Sigmoid colon (tissue), 6 donors: ENCODE measurements at regions not wholly inside any gene's neighbourhood (a gene's known extent, or its start where the extent isn't known, plus 50 kb on each side); places are given as distances from the start of the nearest gene placed in this dataset.

Source experiments
- DNase-seq: peaks from one replicate; pipeline ENCODE4 v3.0.0-alpha.2; 2019
- H3K27ac ChIP-seq, 4 donors: fragments of 200-600 bp; sonication (generic); one replicate each; pipeline ENCODE4 v1.5.1; 2016 to 2019; ENCODE audit warnings: mild to moderate bottlenecking in 1 of 4
- H3K27me3 ChIP-seq, 3 donors: fragments of 200-600 bp; sonication (generic); one replicate each; pipeline ENCODE4 v1.5.1; 2019; ENCODE audit warnings: mild to moderate bottlenecking in 1 of 3
- H3K36me3 ChIP-seq, 4 donors: fragments of 200-600 bp; sonication (generic); one replicate each; pipeline ENCODE4 v1.5.1; 2016 to 2019
- H3K4me1 ChIP-seq, 4 donors: fragments of 200-600 bp; sonication (generic); one replicate each; pipeline ENCODE4 v1.5.1; 2017 to 2019
- H3K4me3 ChIP-seq, 4 donors: fragments of 200-600 bp; sonication (generic); one replicate each; pipeline ENCODE4 v1.5.1; 2017 to 2019; ENCODE audit warnings: mild to moderate bottlenecking in 2 of 4, moderate library complexity in 1 of 4
- H3K9me3 ChIP-seq, 4 donors: fragments of 200-600 bp in 3 of 4; sonication (generic) in 3 of 4; one replicate each; pipeline versions ENCODE4 v1.5.1 to v1.6.1; 2013 to 2019
- EP300 ChIP-seq, 4 donors: sonication (generic); formaldehyde crosslinking; IDR thresholded peaks; one replicate each; pipeline ENCODE4 v1.6.1; 2017; ENCODE audit warnings: antibody characterized with exemption in 4 of 4
- POLR2A ChIP-seq, 2 donors: fragments of 450-650 bp; IDR thresholded peaks; one replicate each; pipeline ENCODE4 v1.6.1; 2016; ENCODE audit warnings: antibody characterized with exemption in 2 of 2, mild to moderate bottlenecking in 2 of 2, moderate library complexity in 2 of 2
- POLR2AphosphoS5 ChIP-seq, 4 donors: sonication (generic); formaldehyde crosslinking; IDR thresholded peaks; one replicate each; pipeline ENCODE4 v1.6.1; 2017; ENCODE audit warnings: antibody characterized with exemption in 4 of 4
- WGBS, 2 donors: extraction: QIAGEN DNeasy Blood & Tissue Kit; methylation state at CpG; one replicate each; pipeline ENCODE4 v1.1.7; 2013; 5-methylcytosine and 5-hydroxymethylcytosine counted together
- intact Hi-C: fragments of 100-400 bp; cut with DNase I; formaldehyde crosslinking; loops from one replicate; pipeline ENCODE4 v1.15.1; 2023
- TF ChIP-seq, protein P1 (sequence below), 4 experiments: fragments of 450-650 bp in 3 of 4; fragments of 200-600 bp in 1 of 4; IDR thresholded peaks; one replicate each; pipeline ENCODE4 v1.5.1; 2016 to 2019; ENCODE audit warnings: antibody characterized with exemption in 4 of 4, mild to moderate bottlenecking in 3 of 4, moderate library complexity in 2 of 4
- donor health status: healthy with polysubstance abuse.
- donor health status: healthy.

DNA sequence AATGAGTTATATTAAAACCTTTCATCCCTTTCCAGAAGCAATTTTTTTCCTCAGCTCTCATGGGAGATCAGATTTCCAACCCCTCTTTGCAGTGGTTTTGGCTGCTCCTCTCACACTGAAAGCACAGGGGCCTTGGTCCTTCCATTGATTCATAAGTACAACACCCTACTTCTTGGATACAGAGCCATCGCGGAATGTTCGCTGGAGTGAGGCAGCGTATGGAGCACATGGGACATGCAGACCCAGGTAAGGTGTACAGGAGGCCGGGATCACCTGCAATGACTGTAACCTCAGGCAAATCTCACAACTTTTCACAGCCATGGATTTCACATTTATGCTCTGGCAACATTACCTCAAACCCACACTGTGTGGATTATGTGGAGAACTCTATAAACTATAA is 75.2 kb upstream of the HEY2 start:
- no peak overlapping the region for H3K4me3 ChIP-seq
- intact Hi-C loops: no loop called here
- TF ChIP-seq EP300 (IDR thresholded peaks at IDR 0.05) (no peak), POLR2A (IDR thresholded peaks at IDR 0.05) (no peak), POLR2AphosphoS5 (IDR thresholded peaks at IDR 0.05) (no peak)
- TF ChIP-seq, protein P1, sequence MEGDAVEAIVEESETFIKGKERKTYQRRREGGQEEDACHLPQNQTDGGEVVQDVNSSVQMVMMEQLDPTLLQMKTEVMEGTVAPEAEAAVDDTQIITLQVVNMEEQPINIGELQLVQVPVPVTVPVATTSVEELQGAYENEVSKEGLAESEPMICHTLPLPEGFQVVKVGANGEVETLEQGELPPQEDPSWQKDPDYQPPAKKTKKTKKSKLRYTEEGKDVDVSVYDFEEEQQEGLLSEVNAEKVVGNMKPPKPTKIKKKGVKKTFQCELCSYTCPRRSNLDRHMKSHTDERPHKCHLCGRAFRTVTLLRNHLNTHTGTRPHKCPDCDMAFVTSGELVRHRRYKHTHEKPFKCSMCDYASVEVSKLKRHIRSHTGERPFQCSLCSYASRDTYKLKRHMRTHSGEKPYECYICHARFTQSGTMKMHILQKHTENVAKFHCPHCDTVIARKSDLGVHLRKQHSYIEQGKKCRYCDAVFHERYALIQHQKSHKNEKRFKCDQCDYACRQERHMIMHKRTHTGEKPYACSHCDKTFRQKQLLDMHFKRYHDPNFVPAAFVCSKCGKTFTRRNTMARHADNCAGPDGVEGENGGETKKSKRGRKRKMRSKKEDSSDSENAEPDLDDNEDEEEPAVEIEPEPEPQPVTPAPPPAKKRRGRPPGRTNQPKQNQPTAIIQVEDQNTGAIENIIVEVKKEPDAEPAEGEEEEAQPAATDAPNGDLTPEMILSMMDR (IDR thresholded peaks at IDR 0.05): no peak
- peaks cover 0 to 14% (median 4%) of the 10 kb centered on the region in 4 donors for H3K4me1 ChIP-seq
- H3K27ac ChIP-seq: no peak overlapping the region
- H3K9me3 ChIP-seq: no peaks in the 10 kb centered on the region
- H3K36me3 ChIP-seq: no peaks in the 10 kb centered on the region
- H3K27me3 ChIP-seq: no peaks in the 10 kb centered on the region
- DNase-seq: no peak
- 89 to 94% methylated on average over 5 of the region's 5 CpGs for WGBS, 2 donors

DNA sequence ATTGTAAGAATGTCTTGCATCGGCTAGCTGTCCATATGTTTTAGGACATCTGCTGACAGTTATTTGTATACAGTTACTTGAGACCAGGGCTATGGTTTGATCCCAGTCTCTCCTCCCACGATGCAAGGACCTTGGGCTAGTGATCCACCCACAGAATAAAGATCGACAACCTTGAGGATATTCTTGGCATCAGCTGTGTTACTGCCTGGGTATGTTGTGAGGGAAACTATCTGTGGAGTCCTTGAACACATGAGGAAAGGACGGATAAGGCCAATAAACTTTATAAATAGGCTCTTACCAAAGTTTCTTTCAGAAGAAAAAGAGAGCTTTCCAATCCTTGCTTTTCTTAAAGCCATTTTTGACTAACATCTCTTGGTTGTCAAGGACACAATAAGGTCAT is 70.8 kb upstream of the HEY2 start:
- 46 to 59% methylated on average over 4 of the region's 4 CpGs for WGBS, 2 donors

DNA sequence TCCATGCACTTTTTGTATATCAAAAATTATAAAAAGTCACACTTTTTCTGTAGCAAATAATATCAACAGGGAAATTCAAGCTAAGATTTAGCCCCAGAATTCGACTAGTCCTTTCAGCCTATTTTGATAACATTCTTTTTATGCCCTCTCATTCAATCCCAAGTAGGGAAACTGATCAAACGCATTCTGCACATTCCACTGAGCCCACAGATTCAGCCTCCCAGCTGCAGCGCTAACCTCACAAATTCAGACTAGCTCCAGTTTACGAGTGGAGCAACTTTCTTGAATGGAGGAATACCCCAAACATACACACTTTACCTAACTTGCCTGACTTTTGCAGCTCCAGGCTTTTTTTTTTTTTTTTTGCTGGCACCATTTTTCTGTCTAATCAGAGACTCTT is 70.3 kb upstream of the HEY2 start:
- Histone ChIP-seq H3K4me1 (no peaks in the 10 kb centered on the region), H3K27me3 (no peaks in the 10 kb centered on the region), H3K27ac (no peak overlapping the region), H3K36me3 (no peaks in the 10 kb centered on the region), H3K9me3 (no peaks in the 10 kb centered on the region), H3K4me3 (no peak overlapping the region)
- intact Hi-C loops: no loop called here
- 63 to 73% methylated on average over 4 of the region's 4 CpGs for WGBS, 2 donors
- no peak for TF ChIP-seq POLR2AphosphoS5 (IDR thresholded peaks at IDR 0.05)
- TF ChIP-seq, protein P1 (IDR thresholded peaks at IDR 0.05): no peak
- no peak for TF ChIP-seq POLR2A (IDR thresholded peaks at IDR 0.05)
- TF ChIP-seq EP300 (IDR thresholded peaks at IDR 0.05): no peak
- DNase-seq: no peak

More for the DNA sequence above, 70.8 kb upstream of the HEY2 start:
- Histone ChIP-seq H3K9me3 (no peaks in the 10 kb centered on the region), H3K4me1 (no peaks in the 10 kb centered on the region), H3K27me3 (no peaks in the 10 kb centered on the region), H3K27ac (no peak overlapping the region), H3K4me3 (no peak overlapping the region), H3K36me3 (no peaks in the 10 kb centered on the region)
- TF ChIP-seq POLR2AphosphoS5 (IDR thresholded peaks at IDR 0.05) (no peak), EP300 (IDR thresholded peaks at IDR 0.05) (no peak), POLR2A (IDR thresholded peaks at IDR 0.05) (no peak)
- TF ChIP-seq, protein P1 (IDR thresholded peaks at IDR 0.05): no peak
- intact Hi-C loops: no loop called here
- DNase-seq: no peak

DNA sequence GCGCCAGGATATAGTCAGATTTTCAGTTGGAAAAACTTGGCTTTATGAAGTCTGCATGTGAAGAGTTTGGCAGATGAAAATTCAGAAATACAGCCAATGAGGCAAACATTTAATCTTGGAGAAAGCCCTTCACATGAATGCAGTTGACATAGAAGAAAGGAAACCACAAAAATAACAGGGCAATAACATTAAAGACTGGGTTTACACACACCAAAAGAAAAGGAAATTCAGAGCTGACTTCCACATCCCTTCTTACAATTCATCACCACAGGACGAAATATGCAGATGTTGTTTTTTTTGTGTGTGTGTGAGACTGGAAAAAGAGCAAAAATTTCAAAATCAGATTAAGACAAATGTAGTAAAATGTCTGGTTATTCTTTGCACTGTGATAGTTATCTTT is 69.8 kb upstream of the HEY2 start:
- Histone ChIP-seq H3K36me3 (no peaks in the 10 kb centered on the region), H3K4me3 (no peak overlapping the region), H3K27me3 (no peaks in the 10 kb centered on the region), H3K4me1 (no peaks in the 10 kb centered on the region), H3K27ac (no peak overlapping the region), H3K9me3 (no peaks in the 10 kb centered on the region)
- 55 to 76% methylated on average over 2 of the region's 2 CpGs for WGBS, 2 donors
- intact Hi-C loops: no loop called here
- TF ChIP-seq POLR2A (IDR thresholded peaks at IDR 0.05) (no peak), POLR2AphosphoS5 (IDR thresholded peaks at IDR 0.05) (no peak), EP300 (IDR thresholded peaks at IDR 0.05) (no peak)
- TF ChIP-seq, protein P1 (IDR thresholded peaks at IDR 0.05): no peak
- no peak for DNase-seq

DNA sequence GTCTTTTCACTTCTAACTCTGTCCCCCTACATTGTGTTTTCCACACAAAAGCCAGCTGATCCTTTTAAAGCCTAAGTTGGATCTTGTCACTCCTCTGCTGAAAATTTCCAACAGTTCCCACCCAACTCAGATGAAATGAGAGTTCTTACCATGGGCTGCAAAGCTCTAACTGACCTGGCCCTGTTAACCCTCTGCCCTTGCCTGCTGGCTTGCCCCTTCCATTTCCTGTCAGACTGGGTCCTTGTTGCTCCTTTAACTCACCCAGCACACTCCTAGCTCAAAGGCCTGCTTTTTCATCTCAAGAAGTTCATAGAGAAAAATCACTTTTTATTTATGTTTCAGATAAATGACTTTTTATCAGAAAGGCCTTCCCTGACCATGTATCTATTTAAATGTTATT is 66.5 kb upstream of the HEY2 start:
- TF ChIP-seq, protein P1 (IDR thresholded peaks at IDR 0.05): no peak
- TF ChIP-seq POLR2A (IDR thresholded peaks at IDR 0.05) (no peak), POLR2AphosphoS5 (IDR thresholded peaks at IDR 0.05) (no peak), EP300 (IDR thresholded peaks at IDR 0.05) (no peak)
- H3K27me3 ChIP-seq: no peaks in the 10 kb centered on the region
- H3K36me3 ChIP-seq: no peaks in the 10 kb centered on the region
- intact Hi-C loops: no loop called here
- H3K27ac ChIP-seq: no peak overlapping the region
- no peak overlapping the region for H3K4me3 ChIP-seq
- DNase-seq: no peak
- no peaks in the 10 kb centered on the region for H3K9me3 ChIP-seq
- no peaks in the 10 kb centered on the region for H3K4me1 ChIP-seq
